ENCODE measurements at regions not wholly inside any gene's neighbourhood (a gene's known extent, or its start where the extent isn't known, plus 50 kb on each side); places are given as distances from the start of the nearest gene placed in this dataset.
A peak's percentile ranks its signal among the peaks of the same experiment; 100 is the strongest.

GRCh38 chr12:67145692-67146091 is 123.5 kb upstream of the CAND1 start:
- Histone ChIP-seq H3K27ac (no peak overlapping the region), H3K36me3 (ENCODE audit: insufficient read depth, low read length) (no peaks in the 10 kb centered on the region), H3K9ac (ENCODE audit: insufficient read length) (no peak overlapping the region), H3K9me3 (ENCODE audit: low read depth, low read length) (no peaks in the 10 kb centered on the region), H3K4me3 (no peak overlapping the region)
- TF ChIP-seq POLR2AphosphoS5 (IDR thresholded peaks at IDR 0.05; ENCODE audit: borderline replicate concordance, low read depth, low read length) (no peak), FOXP2 (optimal IDR thresholded peaks at IDR 0.05; ENCODE audit: control extremely low read depth, extremely low read length, insufficient read depth) (no peak), EZH2 (IDR thresholded peaks at IDR 0.05) (no peak)
- DNase-seq (ENCODE audit: low read depth, low spot score) = no peak

- Histone ChIP-seq H3K36me3 (ENCODE audit: insufficient read depth, low read length) (no peaks in the 10 kb centered on the region), H3K9ac (ENCODE audit: insufficient read length) (no peak overlapping the region)
Observed at GRCh38 chr12:67147030-67147429, 122.1 kb upstream of the CAND1 start.

GRCh38 chr12:67147447-67147846 is 121.7 kb upstream of the CAND1 start:
- Histone ChIP-seq H3K9me3 (ENCODE audit: low read depth, low read length) (no peaks in the 10 kb centered on the region), H3K36me3 (ENCODE audit: insufficient read depth, low read length) (no peaks in the 10 kb centered on the region), H3K9ac (ENCODE audit: insufficient read length) (no peak overlapping the region), H3K4me3 (no peak overlapping the region), H3K27ac (no peak overlapping the region)
- TF ChIP-seq EZH2 (IDR thresholded peaks at IDR 0.05) = no peak
- TF ChIP-seq POLR2AphosphoS5 (IDR thresholded peaks at IDR 0.05; ENCODE audit: borderline replicate concordance, low read depth, low read length) = no peak
- no peak for TF ChIP-seq FOXP2 (optimal IDR thresholded peaks at IDR 0.05; ENCODE audit: control extremely low read depth, extremely low read length, insufficient read depth)
- DNase-seq (ENCODE audit: low read depth, low spot score) = no peak

More at GRCh38 chr12:67147030-67147429, 122.1 kb upstream of the CAND1 start:
- Histone ChIP-seq H3K4me3 (no peak overlapping the region), H3K9me3 (ENCODE audit: low read depth, low read length) (no peaks in the 10 kb centered on the region), H3K27ac (no peak overlapping the region)
- DNase-seq (ENCODE audit: low read depth, low spot score) = no peak
- TF ChIP-seq EZH2 (IDR thresholded peaks at IDR 0.05) = no peak
- TF ChIP-seq POLR2AphosphoS5 (IDR thresholded peaks at IDR 0.05; ENCODE audit: borderline replicate concordance, low read depth, low read length) = no peak
- TF ChIP-seq FOXP2 (optimal IDR thresholded peaks at IDR 0.05; ENCODE audit: control extremely low read depth, extremely low read length, insufficient read depth) = no peak

- no peak overlapping the region for H3K9ac ChIP-seq (ENCODE audit: insufficient read length)
- TF ChIP-seq POLR2AphosphoS5 (IDR thresholded peaks at IDR 0.05; ENCODE audit: borderline replicate concordance, low read depth, low read length) = no peak; the same call in 1 of the 2 replicates
- TF ChIP-seq FOXP2 (optimal IDR thresholded peaks at IDR 0.05; ENCODE audit: control extremely low read depth, extremely low read length, insufficient read depth) = no peak
- H3K27ac ChIP-seq = no peak overlapping the region
- DNase-seq (ENCODE audit: low read depth, low spot score) = peak; percentile 85
- H3K36me3 ChIP-seq (ENCODE audit: insufficient read depth, low read length) = no peaks in the 10 kb centered on the region
- no peaks in the 10 kb centered on the region for H3K9me3 ChIP-seq (ENCODE audit: low read depth, low read length)
- H3K4me3 ChIP-seq = no peak overlapping the region
Observed at GRCh38 chr12:67148265-67148664, 120.9 kb upstream of the CAND1 start.

- Histone ChIP-seq H3K9ac (ENCODE audit: insufficient read length) (no peak overlapping the region), H3K36me3 (ENCODE audit: insufficient read depth, low read length) (no peaks in the 10 kb centered on the region), H3K27ac (no peak overlapping the region), H3K9me3 (ENCODE audit: low read depth, low read length) (no peaks in the 10 kb centered on the region), H3K4me3 (peak overlapping the region; percentile 56)
- DNase-seq (ENCODE audit: low read depth, low spot score) = peak; percentile 95
- TF ChIP-seq FOXP2 (optimal IDR thresholded peaks at IDR 0.05; ENCODE audit: control extremely low read depth, extremely low read length, insufficient read depth) = no peak
- no peak for TF ChIP-seq EZH2 (IDR thresholded peaks at IDR 0.05)
- TF ChIP-seq POLR2AphosphoS5 (IDR thresholded peaks at IDR 0.05; ENCODE audit: borderline replicate concordance, low read depth, low read length) = no peak
Observed at GRCh38 chr12:67151886-67152285, 117.3 kb upstream of the CAND1 start.

GRCh38 chr12:67152451-67152850 is 116.7 kb upstream of the CAND1 start:
- Histone ChIP-seq H3K27ac (peak overlapping the region; percentile 46; the same call in 1 of the 2 replicates), H3K4me3 (peak overlapping the region; percentile 56), H3K36me3 (ENCODE audit: insufficient read depth, low read length) (no peaks in the 10 kb centered on the region), H3K9ac (ENCODE audit: insufficient read length) (no peak overlapping the region), H3K9me3 (ENCODE audit: low read depth, low read length) (no peaks in the 10 kb centered on the region)
- no peak for DNase-seq (ENCODE audit: low read depth, low spot score)
- no peak for TF ChIP-seq EZH2 (IDR thresholded peaks at IDR 0.05)
- no peak for TF ChIP-seq POLR2AphosphoS5 (IDR thresholded peaks at IDR 0.05; ENCODE audit: borderline replicate concordance, low read depth, low read length)
- no peak for TF ChIP-seq FOXP2 (optimal IDR thresholded peaks at IDR 0.05; ENCODE audit: control extremely low read depth, extremely low read length, insufficient read depth)

- DNase-seq (ENCODE audit: low read depth, low spot score) = no peak
- no peaks in the 10 kb centered on the region for H3K9me3 ChIP-seq (ENCODE audit: low read depth, low read length)
- no peak overlapping the region for H3K9ac ChIP-seq (ENCODE audit: insufficient read length)
- no peak overlapping the region for H3K4me3 ChIP-seq
- no peak overlapping the region for H3K27ac ChIP-seq
- TF ChIP-seq POLR2AphosphoS5 (IDR thresholded peaks at IDR 0.05; ENCODE audit: borderline replicate concordance, low read depth, low read length) = no peak
- no peak for TF ChIP-seq FOXP2 (optimal IDR thresholded peaks at IDR 0.05; ENCODE audit: control extremely low read depth, extremely low read length, insufficient read depth)
- no peak for TF ChIP-seq EZH2 (IDR thresholded peaks at IDR 0.05)
- no peaks in the 10 kb centered on the region for H3K36me3 ChIP-seq (ENCODE audit: insufficient read depth, low read length)
Observed at GRCh38 chr12:67154901-67155300, 114.3 kb upstream of the CAND1 start.

- no peaks in the 10 kb centered on the region for H3K9me3 ChIP-seq (ENCODE audit: low read depth, low read length)
- no peak overlapping the region for H3K4me3 ChIP-seq
- no peak overlapping the region for H3K27ac ChIP-seq
- no peak for TF ChIP-seq POLR2AphosphoS5 (IDR thresholded peaks at IDR 0.05; ENCODE audit: borderline replicate concordance, low read depth, low read length)
- H3K9ac ChIP-seq (ENCODE audit: insufficient read length) = no peak overlapping the region
- no peak for DNase-seq (ENCODE audit: low read depth, low spot score)
- no peaks in the 10 kb centered on the region for H3K36me3 ChIP-seq (ENCODE audit: insufficient read depth, low read length)
Observed at GRCh38 chr12:67155863-67156262, 113.3 kb upstream of the CAND1 start.

GRCh38 chr12:67161322-67161918 is 107.7 kb upstream of the CAND1 start:
- TF ChIP-seq EZH2 (IDR thresholded peaks at IDR 0.05) = no peak
- TF ChIP-seq FOXP2 (optimal IDR thresholded peaks at IDR 0.05; ENCODE audit: control extremely low read depth, extremely low read length, insufficient read depth) = no peak
- no peak for TF ChIP-seq POLR2AphosphoS5 (IDR thresholded peaks at IDR 0.05; ENCODE audit: borderline replicate concordance, low read depth, low read length)
- H3K9ac ChIP-seq (ENCODE audit: insufficient read length) = no peak overlapping the region
- no peaks in the 10 kb centered on the region for H3K36me3 ChIP-seq (ENCODE audit: insufficient read depth, low read length)
- no peak for DNase-seq (ENCODE audit: low read depth, low spot score)
- no peaks in the 10 kb centered on the region for H3K9me3 ChIP-seq (ENCODE audit: low read depth, low read length)
- no peak overlapping the region for H3K4me3 ChIP-seq
- no peak overlapping the region for H3K27ac ChIP-seq

Data from SK-N-MC (cell line).